ENCODE measurements at regions not wholly inside any gene's neighbourhood (a gene's known extent, or its start where the extent isn't known, plus 50 kb on each side); places are given as distances from the start of the nearest gene placed in this dataset.

GRCh38 chrX:130467936-130468335, 66.1 kb downstream of the RBMX2 start:
- TF ChIP-seq ZNF565 (CRISPR knock-in tag; conservative IDR thresholded peaks at IDR 0.05; ENCODE audit: low read depth) (no peak), TOX (CRISPR knock-in tag; IDR thresholded peaks at IDR 0.05; ENCODE audit: borderline replicate concordance) (no peak), SNAI2 (CRISPR knock-in tag; IDR thresholded peaks at IDR 0.05) (no peak), ESRRG (CRISPR knock-in tag; IDR thresholded peaks at IDR 0.05) (no peak), ISL1 (CRISPR knock-in tag; IDR thresholded peaks at IDR 0.05) (no peak), ZNF8 (CRISPR knock-in tag; IDR thresholded peaks at IDR 0.05) (no peak), CREB5 (CRISPR knock-in tag; IDR thresholded peaks at IDR 0.05; ENCODE audit: low read depth) (no peak), POU6F1 (CRISPR knock-in tag; IDR thresholded peaks at IDR 0.05; ENCODE audit: borderline replicate concordance, low read depth) (no peak), ZFP30 (CRISPR knock-in tag; IDR thresholded peaks at IDR 0.05) (no peak), OSR1 (CRISPR knock-in tag; IDR thresholded peaks at IDR 0.05) (no peak), PPARA (CRISPR knock-in tag; IDR thresholded peaks at IDR 0.05; ENCODE audit: borderline replicate concordance) (no peak), ZNF70 (CRISPR knock-in tag; IDR thresholded peaks at IDR 0.05) (no peak), BACH2 (CRISPR knock-in tag; IDR thresholded peaks at IDR 0.05; ENCODE audit: borderline replicate concordance) (no peak), ZC3H10 (CRISPR knock-in tag; IDR thresholded peaks at IDR 0.05) (no peak), GLIS3 (CRISPR knock-in tag; IDR thresholded peaks at IDR 0.05) (no peak), CSRNP3 (CRISPR knock-in tag; IDR thresholded peaks at IDR 0.05) (no peak), TSHZ2 (CRISPR knock-in tag; IDR thresholded peaks at IDR 0.05) (no peak), CSDC2 (CRISPR knock-in tag; IDR thresholded peaks at IDR 0.05) (no peak)
- ATAC-seq: no peak

GRCh38 chrX:130468395-130468923, 66.7 kb downstream of the RBMX2 start:
- ATAC-seq: no peak
- no peak for TF ChIP-seq ZNF8 (CRISPR knock-in tag; IDR thresholded peaks at IDR 0.05)
- TF ChIP-seq OSR1 (CRISPR knock-in tag; IDR thresholded peaks at IDR 0.05): no peak
- TF ChIP-seq POU6F1 (CRISPR knock-in tag; IDR thresholded peaks at IDR 0.05; ENCODE audit: borderline replicate concordance, low read depth): no peak
- no peak for TF ChIP-seq ZFP3 (CRISPR knock-in tag; IDR thresholded peaks at IDR 0.05)
- no peak for TF ChIP-seq CREB5 (CRISPR knock-in tag; IDR thresholded peaks at IDR 0.05; ENCODE audit: low read depth)
- TF ChIP-seq SNAI2 (CRISPR knock-in tag; IDR thresholded peaks at IDR 0.05): no peak
- TF ChIP-seq ZNF565 (CRISPR knock-in tag; conservative IDR thresholded peaks at IDR 0.05; ENCODE audit: low read depth): no peak
- no peak for TF ChIP-seq ISL1 (CRISPR knock-in tag; IDR thresholded peaks at IDR 0.05)
- TF ChIP-seq ZNF70 (CRISPR knock-in tag; IDR thresholded peaks at IDR 0.05): no peak
- no peak for TF ChIP-seq ZC3H10 (CRISPR knock-in tag; IDR thresholded peaks at IDR 0.05)
- TF ChIP-seq PPARA (CRISPR knock-in tag; IDR thresholded peaks at IDR 0.05; ENCODE audit: borderline replicate concordance): no peak
- TF ChIP-seq ESRRG (CRISPR knock-in tag; IDR thresholded peaks at IDR 0.05): no peak
- TF ChIP-seq TCF4 (CRISPR knock-in tag; IDR thresholded peaks at IDR 0.05; ENCODE audit: borderline replicate concordance): no peak
- TF ChIP-seq CSRNP3 (CRISPR knock-in tag; IDR thresholded peaks at IDR 0.05): no peak
- TF ChIP-seq TOX (CRISPR knock-in tag; IDR thresholded peaks at IDR 0.05; ENCODE audit: borderline replicate concordance): no peak
